ENCODE measurements at regions not wholly inside any gene's neighbourhood (a gene's known extent, or its start where the extent isn't known, plus 50 kb on each side); places are given as distances from the start of the nearest gene placed in this dataset.

DNA sequence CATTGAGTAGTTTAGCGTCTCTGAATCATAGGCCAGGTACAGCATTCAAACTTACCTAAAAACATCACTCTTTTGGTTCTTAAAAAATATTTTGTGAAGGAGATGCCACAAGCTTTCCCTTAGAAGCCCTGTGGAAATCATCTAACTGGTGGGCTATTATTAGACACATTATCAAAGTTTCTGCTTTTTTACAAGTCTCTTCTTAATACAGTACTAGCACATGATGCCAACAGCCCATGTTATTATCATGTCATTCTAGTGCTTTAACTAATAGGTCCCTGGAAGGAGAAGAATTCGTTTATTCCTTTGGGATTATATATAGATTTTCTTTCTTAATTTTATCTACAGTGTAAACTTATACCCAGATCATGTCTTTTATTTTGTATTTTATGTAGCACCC, 146.0 kb upstream of the PTPRK start:
- TF ChIP-seq, protein P1, sequence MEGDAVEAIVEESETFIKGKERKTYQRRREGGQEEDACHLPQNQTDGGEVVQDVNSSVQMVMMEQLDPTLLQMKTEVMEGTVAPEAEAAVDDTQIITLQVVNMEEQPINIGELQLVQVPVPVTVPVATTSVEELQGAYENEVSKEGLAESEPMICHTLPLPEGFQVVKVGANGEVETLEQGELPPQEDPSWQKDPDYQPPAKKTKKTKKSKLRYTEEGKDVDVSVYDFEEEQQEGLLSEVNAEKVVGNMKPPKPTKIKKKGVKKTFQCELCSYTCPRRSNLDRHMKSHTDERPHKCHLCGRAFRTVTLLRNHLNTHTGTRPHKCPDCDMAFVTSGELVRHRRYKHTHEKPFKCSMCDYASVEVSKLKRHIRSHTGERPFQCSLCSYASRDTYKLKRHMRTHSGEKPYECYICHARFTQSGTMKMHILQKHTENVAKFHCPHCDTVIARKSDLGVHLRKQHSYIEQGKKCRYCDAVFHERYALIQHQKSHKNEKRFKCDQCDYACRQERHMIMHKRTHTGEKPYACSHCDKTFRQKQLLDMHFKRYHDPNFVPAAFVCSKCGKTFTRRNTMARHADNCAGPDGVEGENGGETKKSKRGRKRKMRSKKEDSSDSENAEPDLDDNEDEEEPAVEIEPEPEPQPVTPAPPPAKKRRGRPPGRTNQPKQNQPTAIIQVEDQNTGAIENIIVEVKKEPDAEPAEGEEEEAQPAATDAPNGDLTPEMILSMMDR (conservative IDR thresholded peaks at IDR 0.05; ENCODE audit: low read depth) = no peak
- no peak overlapping the region for H3K27ac ChIP-seq
- CTCF ChIA-PET = interaction anchor here (1.0 kb wide), 1 partner anchor 10 kb away, joined by 3 read pairs; no protein-coding TSS in a partner anchor
- DNase-seq (ENCODE audit: low spot score) = no peak
- POLR2A ChIA-PET (ENCODE audit: low non-redundant PET) = no interaction called here

DNA sequence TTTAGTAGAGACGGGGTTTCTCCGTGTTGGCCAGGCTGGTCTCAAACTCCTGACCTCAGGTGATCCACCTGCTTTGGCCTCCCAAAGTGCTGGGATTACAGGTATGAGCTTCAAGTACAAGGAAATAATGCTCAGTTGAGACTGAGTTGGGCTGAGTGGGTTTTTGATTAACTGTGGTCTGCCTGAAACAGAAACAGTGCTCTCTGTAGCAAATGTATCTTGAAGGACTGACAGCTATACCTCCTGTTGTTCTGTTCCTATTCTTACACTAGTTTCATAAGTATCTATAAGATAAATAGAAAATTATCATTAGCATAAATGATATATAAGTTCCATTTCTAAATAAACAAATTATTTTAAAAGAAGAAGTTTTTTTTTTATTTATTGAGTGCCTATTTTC, 142.8 kb upstream of the PTPRK start:
- POLR2A ChIA-PET (ENCODE audit: low non-redundant PET) = no interaction called here

DNA sequence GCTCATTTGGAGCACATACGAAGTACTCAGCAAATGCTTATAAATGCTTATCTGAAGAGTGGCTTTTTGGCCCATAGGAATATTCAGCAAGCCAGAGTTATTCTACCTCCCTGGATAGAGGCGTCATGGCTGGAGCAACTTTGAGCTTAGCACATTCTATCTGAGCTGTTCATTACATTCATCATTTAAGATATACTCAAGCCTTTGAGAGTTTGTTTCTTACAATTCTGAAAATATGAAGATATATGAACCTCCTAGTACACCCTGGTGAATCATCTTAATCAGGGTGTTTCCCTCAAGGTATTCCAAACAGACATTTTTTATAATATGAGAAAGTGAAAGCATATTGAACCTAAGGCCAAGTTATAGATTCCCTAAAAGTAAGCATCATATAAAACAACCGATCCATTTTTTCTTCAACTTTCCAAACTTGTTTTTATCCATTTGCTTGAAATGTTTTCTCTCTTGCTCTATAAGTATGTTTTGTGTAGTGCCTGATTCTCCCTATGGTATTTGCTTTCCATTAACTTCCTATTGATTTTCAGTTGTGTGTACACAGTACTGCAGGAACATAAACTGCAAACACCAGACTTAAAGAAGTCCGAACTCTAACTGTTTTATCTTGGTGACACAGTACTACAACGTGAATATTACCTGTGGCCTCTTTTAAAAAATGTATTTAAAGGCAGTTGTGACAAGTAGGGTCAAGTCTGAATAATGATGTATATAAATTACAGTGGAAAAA, 139.7 kb upstream of the PTPRK start:
- TF ChIP-seq, protein P1 (conservative IDR thresholded peaks at IDR 0.05; ENCODE audit: low read depth) = no peak
- CTCF ChIA-PET = no interaction called here
- peak; percentile 56 for DNase-seq (ENCODE audit: low spot score)
- H3K27ac ChIP-seq = no peak overlapping the region
- POLR2A ChIA-PET (ENCODE audit: low non-redundant PET) = no interaction called here

More for the DNA sequence above, 142.8 kb upstream of the PTPRK start:
- CTCF ChIA-PET = no interaction called here
- no peak overlapping the region for H3K27ac ChIP-seq
- DNase-seq (ENCODE audit: low spot score) = no peak
- TF ChIP-seq, protein P1 (conservative IDR thresholded peaks at IDR 0.05; ENCODE audit: low read depth) = no peak

DNA sequence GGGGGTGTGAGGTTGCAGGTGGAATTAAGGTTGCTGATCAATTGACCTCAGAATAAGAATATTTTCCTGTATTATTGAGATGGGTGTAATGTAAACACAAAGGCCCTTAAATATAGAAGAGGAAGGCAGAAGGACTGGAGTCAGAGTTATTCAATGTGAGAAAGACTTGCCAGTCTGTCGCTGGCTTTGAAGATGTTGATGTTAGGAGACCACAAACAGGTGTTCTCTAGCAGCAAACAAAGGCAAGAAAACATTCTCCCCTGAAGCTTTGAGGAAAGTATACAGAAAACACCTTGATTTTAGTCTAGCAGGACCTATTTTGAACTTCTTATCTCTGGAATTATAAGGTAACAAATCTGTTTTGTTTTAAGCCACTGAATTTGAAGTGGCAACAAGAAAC, 138.9 kb upstream of the PTPRK start:
- TF ChIP-seq, protein P1 (conservative IDR thresholded peaks at IDR 0.05; ENCODE audit: low read depth) = no peak
- DNase-seq (ENCODE audit: low spot score) = no peak
- H3K27ac ChIP-seq = no peak overlapping the region
- CTCF ChIA-PET = no interaction called here
- POLR2A ChIA-PET (ENCODE audit: low non-redundant PET) = no interaction called here

DNA sequence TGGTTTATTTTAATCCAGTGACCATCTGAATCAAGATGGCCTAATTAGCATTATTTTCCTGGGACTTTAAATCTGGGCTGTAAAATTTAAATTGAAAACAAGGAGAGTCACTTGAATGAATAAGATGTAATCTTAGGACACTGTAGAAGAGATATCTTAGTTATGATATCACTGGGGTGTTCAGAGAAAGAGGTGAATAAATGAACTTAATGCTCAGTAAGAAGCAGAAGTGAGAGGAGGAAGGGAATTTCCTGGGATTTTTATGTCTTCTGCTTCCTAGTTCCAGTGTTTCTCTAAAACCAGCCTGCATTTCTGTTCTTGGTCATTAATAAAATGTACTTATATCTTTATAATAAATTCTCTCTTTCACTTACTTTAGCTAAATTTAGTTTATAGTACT, 136.8 kb upstream of the PTPRK start:
- CTCF ChIA-PET = interaction anchor here (1.8 kb wide), 1 partner anchor 10 kb away, joined by 3 read pairs; no protein-coding TSS in a partner anchor
- TF ChIP-seq, protein P1 (conservative IDR thresholded peaks at IDR 0.05; ENCODE audit: low read depth) = no peak
- no peak overlapping the region for H3K27ac ChIP-seq
- DNase-seq (ENCODE audit: low spot score) = no peak
- POLR2A ChIA-PET (ENCODE audit: low non-redundant PET) = no interaction called here

DNA sequence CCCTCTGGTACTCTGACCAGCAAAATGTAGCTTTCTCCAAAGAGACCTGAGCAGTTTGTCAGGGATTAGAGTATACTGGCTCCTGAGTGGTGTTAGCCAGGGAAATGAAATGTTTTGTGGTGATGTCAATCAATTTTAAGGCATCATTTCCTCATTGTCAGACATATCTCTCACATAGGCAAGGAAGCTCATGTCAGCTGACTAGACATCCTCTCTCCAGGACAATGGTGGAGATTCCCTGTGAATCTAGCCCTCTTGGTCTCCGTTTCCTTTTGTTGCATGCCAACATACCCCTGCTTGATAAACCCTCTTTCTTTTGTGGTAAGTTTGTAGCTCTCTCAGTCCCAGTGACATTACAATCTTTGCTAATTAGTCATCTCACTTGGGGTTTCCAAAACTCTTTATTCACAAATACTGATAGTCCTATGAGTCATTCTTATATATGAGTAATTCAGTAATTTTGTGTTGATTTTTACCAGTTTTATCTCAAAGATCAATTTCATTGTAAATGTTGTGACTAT, 135.6 kb upstream of the PTPRK start:
- CTCF ChIA-PET = interaction anchor here (0.9 to 1.8 kb wide), 3 partner anchors 11 to 75 kb away, joined by 3 read pairs; no protein-coding TSS in a partner anchor

More for the DNA sequence above, 135.6 kb upstream of the PTPRK start:
- DNase-seq (ENCODE audit: low spot score) = peak; percentile 88
- TF ChIP-seq, protein P1 (conservative IDR thresholded peaks at IDR 0.05; ENCODE audit: low read depth) = no peak
- POLR2A ChIA-PET (ENCODE audit: low non-redundant PET) = no interaction called here
- H3K27ac ChIP-seq = no peak overlapping the region

All from RWPE1 (cell line).